Epithelial cell of proximal tubule (primary cell): ENCODE measurements at regions not wholly inside any gene's neighbourhood (a gene's known extent, or its start where the extent isn't known, plus 50 kb on each side); places are given as distances from the start of the nearest gene placed in this dataset.

Experiments
- DNase-seq: peaks from one replicate; pipeline ENCODE4 v3.0.0-alpha.2; 2011; ENCODE audit warnings: low read depth
- H3K4me3 ChIP-seq: 2 replicates; pipeline ENCODE4 v1.5.1; 2011; ENCODE audit warnings: low read depth, mild to moderate bottlenecking, low read length
- TF ChIP-seq, protein P1 (sequence below): conservative IDR thresholded peaks from 2 replicates; pipeline ENCODE4 v1.5.1; 2012; ENCODE audit warnings: low read depth, mild to moderate bottlenecking, low read length

DNA sequence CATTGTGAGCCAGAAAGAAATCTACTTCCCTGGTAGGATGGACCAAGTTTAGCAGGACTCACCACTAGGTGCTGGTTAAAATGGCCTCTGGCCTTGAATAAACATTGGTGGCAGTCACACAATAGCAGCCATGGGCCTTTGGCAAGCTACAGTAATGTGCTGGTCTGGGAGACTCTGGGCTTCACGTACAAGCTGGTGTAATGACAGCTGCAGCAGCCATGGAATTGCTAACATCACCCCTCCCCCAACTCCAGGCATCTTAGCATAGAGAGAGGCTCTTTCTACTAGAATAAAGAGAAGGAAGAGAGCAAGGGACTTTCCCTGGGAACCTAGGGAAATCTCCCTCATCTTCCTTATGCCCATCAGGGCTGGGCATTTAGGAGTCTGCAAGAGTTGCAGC lies 205.1 kb upstream of the SEMA3A start:
- no peak overlapping the region for H3K4me3 ChIP-seq
- TF ChIP-seq, protein P1, sequence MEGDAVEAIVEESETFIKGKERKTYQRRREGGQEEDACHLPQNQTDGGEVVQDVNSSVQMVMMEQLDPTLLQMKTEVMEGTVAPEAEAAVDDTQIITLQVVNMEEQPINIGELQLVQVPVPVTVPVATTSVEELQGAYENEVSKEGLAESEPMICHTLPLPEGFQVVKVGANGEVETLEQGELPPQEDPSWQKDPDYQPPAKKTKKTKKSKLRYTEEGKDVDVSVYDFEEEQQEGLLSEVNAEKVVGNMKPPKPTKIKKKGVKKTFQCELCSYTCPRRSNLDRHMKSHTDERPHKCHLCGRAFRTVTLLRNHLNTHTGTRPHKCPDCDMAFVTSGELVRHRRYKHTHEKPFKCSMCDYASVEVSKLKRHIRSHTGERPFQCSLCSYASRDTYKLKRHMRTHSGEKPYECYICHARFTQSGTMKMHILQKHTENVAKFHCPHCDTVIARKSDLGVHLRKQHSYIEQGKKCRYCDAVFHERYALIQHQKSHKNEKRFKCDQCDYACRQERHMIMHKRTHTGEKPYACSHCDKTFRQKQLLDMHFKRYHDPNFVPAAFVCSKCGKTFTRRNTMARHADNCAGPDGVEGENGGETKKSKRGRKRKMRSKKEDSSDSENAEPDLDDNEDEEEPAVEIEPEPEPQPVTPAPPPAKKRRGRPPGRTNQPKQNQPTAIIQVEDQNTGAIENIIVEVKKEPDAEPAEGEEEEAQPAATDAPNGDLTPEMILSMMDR = no peak
- DNase-seq = no peak

DNA sequence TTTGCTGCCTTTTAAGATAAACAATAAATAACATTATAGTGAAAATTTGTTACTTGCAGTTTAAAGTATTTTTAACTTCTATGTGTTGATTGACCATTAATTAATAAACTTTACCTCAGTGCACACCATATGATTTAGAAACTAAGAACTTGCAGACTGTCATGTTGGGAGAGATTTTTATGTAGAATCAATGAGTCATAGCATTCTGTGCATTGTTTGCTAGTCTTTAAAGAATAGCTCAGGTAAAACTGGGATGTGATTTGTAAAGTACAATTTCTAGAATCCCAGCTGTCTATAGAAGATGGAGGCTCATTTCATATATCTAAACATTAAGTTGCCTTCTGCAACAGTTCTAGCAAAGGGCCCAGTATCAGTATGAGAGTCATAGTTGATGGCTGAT lies 199.6 kb upstream of the SEMA3A start:
- no peak for DNase-seq
- TF ChIP-seq, protein P1 = no peak
- H3K4me3 ChIP-seq = no peak overlapping the region

DNA sequence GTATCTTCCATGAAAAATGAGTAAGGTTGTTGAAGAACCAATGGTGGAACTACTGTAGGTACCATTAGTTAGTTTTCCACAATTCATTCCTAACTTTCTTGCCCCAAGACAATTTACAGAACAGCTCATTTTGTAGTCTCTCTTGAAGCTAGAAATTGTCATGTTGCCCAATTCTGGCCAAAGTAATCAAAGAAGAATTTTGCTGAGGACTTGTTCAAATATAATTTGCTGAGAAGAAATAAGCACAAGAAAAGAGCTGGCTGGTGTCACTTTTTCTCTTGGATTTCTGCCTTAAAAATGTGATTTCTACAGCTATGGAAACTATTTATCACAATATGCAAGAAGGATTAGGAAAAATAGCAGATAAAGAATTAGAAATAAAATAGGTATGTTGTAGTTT lies 199.2 kb upstream of the SEMA3A start:
- DNase-seq = no peak
- TF ChIP-seq, protein P1 = no peak
- H3K4me3 ChIP-seq = no peak overlapping the region

DNA sequence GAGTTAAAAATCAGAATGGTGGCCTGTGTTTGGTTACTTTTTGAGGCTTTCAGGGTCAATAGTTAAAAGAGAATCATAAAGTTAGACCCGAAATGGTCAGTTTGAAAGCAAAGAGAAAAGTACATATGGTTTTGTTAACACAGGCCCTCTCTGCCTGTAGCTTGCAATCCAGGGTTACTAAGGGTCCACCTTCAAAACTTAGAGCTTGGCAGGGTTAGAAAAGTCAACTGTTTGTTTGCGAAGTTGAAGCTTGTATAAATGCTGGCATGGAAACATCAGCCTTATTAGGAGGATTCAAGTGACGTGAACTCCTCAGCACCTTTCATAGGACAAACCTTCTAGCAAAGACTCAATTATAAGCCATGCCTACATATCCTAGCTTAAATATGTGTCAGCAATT lies 196.3 kb upstream of the SEMA3A start:
- H3K4me3 ChIP-seq = no peak overlapping the region
- TF ChIP-seq, protein P1 = no peak
- no peak for DNase-seq

DNA sequence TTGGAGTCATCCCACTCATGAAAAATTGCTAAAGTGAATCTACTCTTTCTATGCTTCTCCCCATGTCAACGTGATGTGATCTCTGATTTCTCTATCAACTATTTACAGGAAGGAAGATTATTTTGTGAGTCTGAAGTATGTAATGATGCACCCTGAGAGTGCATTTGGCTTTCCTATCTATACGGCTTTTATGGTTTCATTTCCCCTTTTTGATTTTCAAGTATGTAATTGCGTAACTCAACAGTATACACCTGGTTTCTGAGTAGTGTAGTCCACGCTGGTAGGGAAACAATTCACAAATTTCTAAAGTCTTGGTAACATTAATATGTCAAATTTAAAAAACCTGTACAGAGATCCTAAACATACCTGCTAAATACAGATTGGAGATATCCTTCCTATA lies 194.7 kb upstream of the SEMA3A start:
- TF ChIP-seq, protein P1 = no peak

DNA sequence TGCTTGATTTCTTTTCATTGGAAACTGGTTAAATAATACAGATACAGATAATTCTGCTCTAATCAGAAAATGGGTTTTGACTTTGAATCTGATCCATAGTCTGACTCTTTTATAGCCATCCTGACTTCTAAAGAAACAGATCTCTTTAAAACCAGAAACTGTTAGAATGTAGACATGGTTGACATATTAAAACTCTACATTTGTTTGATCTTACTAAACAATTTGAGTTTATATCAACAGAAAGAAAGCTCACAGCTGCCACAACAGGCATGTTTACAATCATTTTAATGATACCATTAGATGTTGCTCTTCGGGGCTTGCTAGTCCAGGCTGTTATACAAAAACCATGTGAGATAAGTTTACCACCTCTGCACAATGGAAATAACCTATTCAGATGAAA lies 193.0 kb upstream of the SEMA3A start:
- no peak for DNase-seq
- H3K4me3 ChIP-seq = no peak overlapping the region
- TF ChIP-seq, protein P1 = no peak

More for the DNA sequence above, 194.7 kb upstream of the SEMA3A start:
- DNase-seq = no peak
- H3K4me3 ChIP-seq = no peak overlapping the region

DNA sequence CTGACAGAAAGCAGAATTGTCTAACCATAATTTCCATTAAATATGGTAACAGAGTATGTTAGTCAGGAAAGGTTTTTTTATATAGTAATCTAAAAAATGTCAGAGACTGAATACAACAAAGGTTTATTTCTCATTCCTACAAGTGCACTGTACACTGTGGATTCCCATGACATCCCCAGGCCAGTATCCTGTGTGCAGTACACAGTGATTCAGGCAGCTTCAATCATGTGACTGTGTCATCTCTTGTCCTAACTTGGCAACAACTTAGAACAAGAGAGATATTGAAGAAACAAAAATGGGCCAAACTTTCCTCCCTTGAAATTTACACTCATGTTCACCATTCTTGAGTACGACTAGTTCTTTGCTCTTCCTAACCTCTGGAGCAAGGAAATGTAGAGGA lies 189.8 kb upstream of the SEMA3A start:
- H3K4me3 ChIP-seq = no peak overlapping the region
- DNase-seq = peak; percentile 2
- TF ChIP-seq, protein P1 = no peak
